HFFc6 (cell line): ENCODE measurements at regions not wholly inside any gene's neighbourhood (a gene's known extent, or its start where the extent isn't known, plus 50 kb on each side); places are given as distances from the start of the nearest gene placed in this dataset.
"Not testable (repeated sequence)": the region's sequence is repeated elsewhere in the genome, so short reads cannot be mapped to it uniquely, and the experiment has no call there.

Experiments
- DNase-seq: peaks from one replicate; pipeline ENCODE4 v3.0.0-alpha.2; 2018
- H3K27ac Mint-ChIP-seq: 2 replicates; pipeline ENCODE4 v1.8.0; 2020; ENCODE audit warnings: mild to moderate bottlenecking, mixed read lengths
- H3K27me3 Mint-ChIP-seq: 2 replicates; pipeline ENCODE4 v1.8.0; 2021; ENCODE audit warnings: mild to moderate bottlenecking, moderate library complexity, mixed read lengths; ENCODE audit not compliant: insufficient read depth
- H3K36me3 Mint-ChIP-seq: 2 replicates; pipeline ENCODE4 v1.8.0; 2021; ENCODE audit warnings: low read depth, mixed read lengths
- H3K4me1 Mint-ChIP-seq: 2 replicates; pipeline ENCODE4 v1.8.0; 2020; ENCODE audit warnings: low read depth, mixed read lengths
- H3K4me3 Mint-ChIP-seq: 2 replicates; pipeline ENCODE4 v1.8.0; 2020; ENCODE audit warnings: mild to moderate bottlenecking, moderate library complexity, mixed read lengths
- H3K9me3 Mint-ChIP-seq: 2 replicates; pipeline ENCODE4 v1.8.0; 2020; ENCODE audit warnings: mild to moderate bottlenecking, mixed read lengths
- TF ChIP-seq, protein P1 (sequence below): fragments of 200-600 bp; sonication (generic); IDR thresholded peaks from 2 replicates; pipeline ENCODE4 v1.5.0; 2021; ENCODE audit warnings: antibody characterized with exemption, mild to moderate bottlenecking

DNA sequence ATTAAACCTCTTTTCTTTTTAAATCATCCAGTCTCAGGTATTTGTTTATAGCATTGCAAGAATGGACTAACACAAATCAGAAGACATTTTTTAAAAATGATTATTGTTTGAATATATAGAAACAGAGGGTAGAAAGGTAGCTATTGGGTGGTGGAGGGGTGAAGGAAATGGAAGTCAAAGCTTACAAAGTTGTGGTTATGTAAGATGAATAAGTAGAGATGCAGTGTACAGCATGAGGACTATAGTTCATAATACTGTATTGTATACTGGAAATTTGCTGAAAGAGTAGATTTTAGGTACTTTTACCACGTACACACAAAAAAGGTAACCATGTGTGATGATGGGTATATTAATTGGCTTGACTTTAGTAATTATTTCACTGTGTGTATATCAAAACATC is 144.0 kb upstream of the FAM3C start:
- peaks cover 41% of the 10 kb centered on the region for H3K4me1 Mint-ChIP-seq
- no peaks in the 10 kb centered on the region for H3K9me3 Mint-ChIP-seq
- peaks cover 5% of the 10 kb centered on the region; the same call in 1 of the 2 replicates for H3K36me3 Mint-ChIP-seq
- H3K27ac Mint-ChIP-seq: no peak overlapping the region
- TF ChIP-seq, protein P1, sequence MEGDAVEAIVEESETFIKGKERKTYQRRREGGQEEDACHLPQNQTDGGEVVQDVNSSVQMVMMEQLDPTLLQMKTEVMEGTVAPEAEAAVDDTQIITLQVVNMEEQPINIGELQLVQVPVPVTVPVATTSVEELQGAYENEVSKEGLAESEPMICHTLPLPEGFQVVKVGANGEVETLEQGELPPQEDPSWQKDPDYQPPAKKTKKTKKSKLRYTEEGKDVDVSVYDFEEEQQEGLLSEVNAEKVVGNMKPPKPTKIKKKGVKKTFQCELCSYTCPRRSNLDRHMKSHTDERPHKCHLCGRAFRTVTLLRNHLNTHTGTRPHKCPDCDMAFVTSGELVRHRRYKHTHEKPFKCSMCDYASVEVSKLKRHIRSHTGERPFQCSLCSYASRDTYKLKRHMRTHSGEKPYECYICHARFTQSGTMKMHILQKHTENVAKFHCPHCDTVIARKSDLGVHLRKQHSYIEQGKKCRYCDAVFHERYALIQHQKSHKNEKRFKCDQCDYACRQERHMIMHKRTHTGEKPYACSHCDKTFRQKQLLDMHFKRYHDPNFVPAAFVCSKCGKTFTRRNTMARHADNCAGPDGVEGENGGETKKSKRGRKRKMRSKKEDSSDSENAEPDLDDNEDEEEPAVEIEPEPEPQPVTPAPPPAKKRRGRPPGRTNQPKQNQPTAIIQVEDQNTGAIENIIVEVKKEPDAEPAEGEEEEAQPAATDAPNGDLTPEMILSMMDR: no peak
- H3K27me3 Mint-ChIP-seq: peaks cover 11% of the 10 kb centered on the region; the same call in 1 of the 2 replicates
- no peak for DNase-seq
- H3K4me3 Mint-ChIP-seq: no peak overlapping the region

DNA sequence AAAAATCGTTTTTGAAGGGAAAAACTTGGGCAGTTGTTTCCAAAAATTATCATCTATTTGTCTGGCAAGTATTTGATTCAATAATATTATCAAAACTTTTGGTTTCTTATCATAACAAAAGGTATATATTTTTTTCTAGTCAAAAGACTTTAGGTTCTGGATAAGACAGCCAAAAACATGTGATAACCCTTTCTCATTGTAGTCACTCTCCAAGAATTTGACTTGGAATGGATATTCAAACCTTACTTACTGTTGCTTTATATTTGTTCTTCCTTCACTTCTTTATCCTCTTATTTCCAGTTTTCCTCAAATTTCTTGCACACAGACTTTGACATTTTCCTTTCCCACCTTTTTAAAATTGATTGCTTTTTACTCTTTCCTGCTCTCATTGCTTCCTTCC is 140.9 kb upstream of the FAM3C start:
- peaks cover 17% of the 10 kb centered on the region; the same call in 1 of the 2 replicates for H3K27me3 Mint-ChIP-seq
- H3K9me3 Mint-ChIP-seq: no peaks in the 10 kb centered on the region
- TF ChIP-seq, protein P1: no peak
- H3K36me3 Mint-ChIP-seq: no peaks in the 10 kb centered on the region
- no peak for DNase-seq
- no peak overlapping the region for H3K27ac Mint-ChIP-seq
- no peak overlapping the region for H3K4me3 Mint-ChIP-seq
- H3K4me1 Mint-ChIP-seq: peaks cover 23% of the 10 kb centered on the region

DNA sequence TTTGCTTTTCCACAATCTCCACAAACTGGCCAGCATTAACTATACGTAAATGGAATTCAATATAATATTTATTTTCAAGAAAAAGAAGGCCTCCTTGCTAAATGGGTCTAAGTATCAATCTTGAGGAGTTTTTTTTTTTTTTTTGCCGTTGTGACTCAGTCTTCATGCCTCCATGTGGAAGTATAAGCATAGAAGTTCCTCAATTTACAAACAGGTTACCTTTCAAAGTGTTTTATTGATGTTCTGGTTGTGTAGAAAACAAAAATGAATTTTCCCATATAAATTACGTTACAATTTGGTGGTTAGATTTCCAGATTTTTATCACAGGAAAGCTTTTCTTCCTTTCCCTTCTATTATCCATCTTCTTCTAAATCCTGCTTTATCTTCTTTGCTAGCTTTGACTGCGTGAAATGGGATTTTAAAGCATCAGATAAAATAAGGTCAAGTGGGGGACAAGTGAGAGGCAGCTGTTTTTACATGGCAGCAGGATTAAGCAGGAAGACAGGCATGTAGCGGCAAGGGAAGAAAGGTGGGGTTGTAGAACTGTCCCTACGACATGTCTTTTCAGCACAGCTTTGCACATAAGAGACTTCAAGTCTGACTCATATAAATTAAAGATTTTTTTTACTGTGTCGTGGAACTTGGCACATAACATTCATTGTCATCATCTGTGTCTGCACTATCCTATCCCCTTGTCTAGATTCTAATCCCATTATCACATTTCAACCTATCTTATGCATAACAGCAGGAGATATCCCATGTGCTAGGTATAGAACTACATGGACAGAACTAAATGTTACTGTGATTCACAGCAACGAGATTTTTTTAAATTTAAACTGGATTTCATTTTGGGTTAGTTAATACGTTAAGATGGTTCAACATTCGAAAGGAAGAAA is 135.3 kb upstream of the FAM3C start:
- H3K4me1 Mint-ChIP-seq: peaks cover 29% of the 10 kb centered on the region
- no peak overlapping the region for H3K27ac Mint-ChIP-seq
- TF ChIP-seq, protein P1: no peak
- no peak for DNase-seq
- no peaks in the 10 kb centered on the region for H3K9me3 Mint-ChIP-seq
- no peak overlapping the region for H3K4me3 Mint-ChIP-seq
- no peaks in the 10 kb centered on the region for H3K36me3 Mint-ChIP-seq
- H3K27me3 Mint-ChIP-seq: peaks cover 12% of the 10 kb centered on the region

DNA sequence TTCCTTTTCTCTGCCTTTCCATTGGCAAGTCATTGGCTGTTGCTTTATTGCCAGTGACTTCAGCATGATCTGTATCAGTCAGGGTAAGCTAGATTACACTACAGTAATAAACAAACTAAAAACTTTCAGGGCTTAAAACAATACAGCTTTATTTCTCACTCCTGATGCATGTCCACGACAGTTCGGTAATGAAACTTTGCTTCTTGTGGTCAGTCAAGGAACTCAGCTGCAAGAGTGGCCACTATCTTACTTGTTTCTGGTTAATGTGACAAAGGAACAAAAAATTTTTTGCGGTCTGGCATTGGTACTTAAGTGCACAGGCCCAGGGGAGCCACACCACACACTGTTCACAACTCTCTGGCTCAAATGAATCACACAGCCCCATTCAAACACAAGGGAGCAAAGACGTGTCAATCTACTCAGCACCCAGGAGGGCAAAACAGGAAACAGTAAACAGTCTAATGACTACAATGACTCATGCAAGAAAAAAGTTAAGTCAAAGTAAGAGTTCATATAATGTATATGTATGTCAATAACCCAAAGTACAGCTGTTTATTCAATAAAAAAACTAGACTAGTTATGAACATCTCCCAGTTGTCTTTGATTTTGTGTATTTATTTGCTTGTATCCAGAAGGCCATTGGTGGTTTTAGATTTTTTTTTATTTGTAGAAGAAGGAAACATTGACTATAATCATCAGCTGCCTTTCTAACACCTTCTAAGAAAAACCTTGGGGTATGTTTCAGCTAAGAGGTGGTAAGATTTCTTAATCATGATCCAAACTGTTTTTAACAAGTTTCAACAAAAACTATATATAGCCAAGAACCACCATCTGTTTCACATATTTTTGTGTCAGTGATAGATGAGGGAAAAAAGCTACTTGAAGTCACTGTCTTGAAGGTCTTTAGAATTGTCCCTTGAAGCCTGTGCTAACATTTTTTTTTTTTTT is 134.4 kb upstream of the FAM3C start:
- peaks cover 12% of the 10 kb centered on the region for H3K27me3 Mint-ChIP-seq
- H3K4me1 Mint-ChIP-seq: peaks cover 33% of the 10 kb centered on the region
- TF ChIP-seq, protein P1: no peak
- no peak overlapping the region for H3K27ac Mint-ChIP-seq
- no peaks in the 10 kb centered on the region for H3K9me3 Mint-ChIP-seq
- H3K36me3 Mint-ChIP-seq: no peaks in the 10 kb centered on the region
- peak; percentile 90 for DNase-seq
- peak overlapping the region; percentile 5; the same call in 1 of the 2 replicates for H3K4me3 Mint-ChIP-seq

DNA sequence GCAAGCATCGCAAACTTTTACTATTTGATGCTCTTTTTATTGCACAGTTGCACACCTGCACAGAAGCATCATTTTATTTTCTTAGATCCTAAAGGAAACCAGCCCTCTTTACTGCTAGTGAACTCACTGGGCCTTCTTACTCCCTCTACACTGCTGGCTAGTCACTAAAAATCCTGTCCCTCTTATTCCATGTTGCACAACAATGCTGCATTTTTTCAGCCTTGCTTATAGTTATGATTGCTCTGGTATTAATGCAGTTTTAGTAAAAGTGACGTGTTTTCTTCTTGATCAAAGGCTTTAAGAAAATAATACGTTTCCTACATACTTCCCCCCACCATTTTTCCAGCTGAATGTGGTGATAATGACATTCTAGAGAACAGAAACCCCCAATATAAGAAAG is 132.9 kb upstream of the FAM3C start:
- DNase-seq: no peak
- Mint-ChIP-seq H3K4me3 (no peak overlapping the region), H3K27me3 (peaks cover 7% of the 10 kb centered on the region), H3K36me3 (no peaks in the 10 kb centered on the region), H3K4me1 (peaks cover 41% of the 10 kb centered on the region), H3K27ac (no peak overlapping the region), H3K9me3 (no peaks in the 10 kb centered on the region)
- TF ChIP-seq, protein P1: no peak

DNA sequence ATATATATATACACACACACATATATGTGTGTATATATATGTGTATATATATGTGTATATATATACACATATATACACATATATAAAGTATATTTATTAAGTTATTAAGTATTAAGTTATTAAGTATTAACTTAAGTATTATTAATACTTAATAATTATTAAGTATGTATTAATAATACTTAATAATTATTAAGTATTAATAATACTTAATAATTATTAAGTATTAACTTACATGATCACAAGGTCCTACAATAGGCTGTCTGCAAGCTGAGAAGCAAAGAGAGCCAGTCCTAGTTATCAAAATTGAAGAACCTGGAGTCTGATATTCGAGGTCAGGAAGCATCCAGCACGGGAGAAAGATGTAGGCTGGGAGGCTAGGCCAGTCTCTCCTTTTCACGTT is 130.1 kb upstream of the FAM3C start:
- not testable (repeated sequence) for H3K36me3 Mint-ChIP-seq, H3K27ac Mint-ChIP-seq, DNase-seq, H3K9me3 Mint-ChIP-seq, H3K4me3 Mint-ChIP-seq, H3K27me3 Mint-ChIP-seq
- peaks cover 35% of the 10 kb centered on the region for H3K4me1 Mint-ChIP-seq
